WTC11 (cell line): ENCODE measurements at regions not wholly inside any gene's neighbourhood (a gene's known extent, or its start where the extent isn't known, plus 50 kb on each side); places are given as distances from the start of the nearest gene placed in this dataset.

ENCODE experiments used
- ATAC-seq: fragments of 200-7000 bp; cut with Tn5 transposase; 2 replicates; pipeline ENCODE4 v1.10.0; 2021; ENCODE audit warnings: mild to moderate bottlenecking, moderate library complexity
- CTCF ChIA-PET: fragments of 300-600 bp; sonication (Branson Sonifier 250); formaldehyde crosslinking; loops from one replicate; lab custom pipeline; 2021; ENCODE audit warnings: antibody characterized with exemption; lab: Charles Lee
- POLR2A ChIA-PET: fragments of 350-600 bp; sonication (Branson Sonifier 250); formaldehyde crosslinking; loops from one replicate; lab custom pipeline; 2021; ENCODE audit warnings: antibody characterized with exemption; lab: Charles Lee
- DNase-seq: peaks from one replicate; pipeline ENCODE4 v3.0.0; 2021; ENCODE audit warnings: low spot score
- H3K27ac Mint-ChIP-seq: 2 replicates; pipeline ENCODE4 v1.8.0; 2021; ENCODE audit warnings: mixed read lengths
- H3K27me3 Mint-ChIP-seq: 2 replicates; pipeline ENCODE4 v1.8.0; 2021; ENCODE audit warnings: low read depth, mild to moderate bottlenecking, moderate library complexity, mixed read lengths
- H3K36me3 Mint-ChIP-seq: 2 replicates; pipeline ENCODE4 v1.8.0; 2021; ENCODE audit warnings: mixed read lengths
- H3K4me1 Mint-ChIP-seq: 2 replicates; pipeline ENCODE4 v1.8.0; 2022; ENCODE audit warnings: mixed read lengths
- H3K4me3 Mint-ChIP-seq: 2 replicates; pipeline ENCODE4 v1.8.0; 2021; ENCODE audit warnings: mild to moderate bottlenecking, moderate library complexity, mixed read lengths
- H3K9me3 Mint-ChIP-seq: 2 replicates; pipeline ENCODE4 v1.8.0; 2021; ENCODE audit warnings: mixed read lengths
- CBFB ChIP-seq: sonication (generic); formaldehyde crosslinking; IDR thresholded peaks from 2 replicates; pipeline ENCODE4 v1.8.1; 2022; ENCODE audit warnings: mild to moderate bottlenecking, low read depth, missing genetic modification reagents
- FOXP1 ChIP-seq: sonication (generic); formaldehyde crosslinking; IDR thresholded peaks from 2 replicates; pipeline ENCODE4 v1.8.0; 2022; ENCODE audit warnings: missing genetic modification reagents, mild to moderate bottlenecking, moderate library complexity, borderline replicate concordance
- GRHL2 ChIP-seq: fragments of 250-450 bp; sonication (Bioruptor Pico); IDR thresholded peaks from 2 replicates; pipeline ENCODE4 v1.8.0; 2022; ENCODE audit warnings: mild to moderate bottlenecking, moderate library complexity; ENCODE audit not compliant: insufficient replicate concordance, severe bottlenecking
- NFYB ChIP-seq: sonication (generic); formaldehyde crosslinking; conservative IDR thresholded peaks from 2 replicates; pipeline ENCODE4 v1.8.0; 2022; ENCODE audit warnings: low read depth, missing genetic modification reagents
- ZNF138 ChIP-seq: sonication (generic); formaldehyde crosslinking; conservative IDR thresholded peaks from 2 replicates; pipeline ENCODE4 v1.8.1; 2022; ENCODE audit warnings: mild to moderate bottlenecking, moderate library complexity, missing genetic modification reagents
- TF ChIP-seq, protein P1 (sequence below): sonication (generic); formaldehyde crosslinking; IDR thresholded peaks from 2 replicates; pipeline ENCODE4 v1.8.1; 2023; ENCODE audit warnings: mild to moderate bottlenecking, missing genetic modification reagents, borderline replicate concordance
- TF ChIP-seq, protein P2 (sequence below): sonication (generic); formaldehyde crosslinking; IDR thresholded peaks from 2 replicates; pipeline ENCODE4 v1.8.0; 2023; ENCODE audit warnings: missing genetic modification reagents
- TF ChIP-seq, protein P3 (sequence below): sonication (generic); formaldehyde crosslinking; IDR thresholded peaks from 2 replicates; pipeline ENCODE4 v1.8.0; 2022; ENCODE audit warnings: mild to moderate bottlenecking, missing genetic modification reagents
- TF ChIP-seq, protein P4 (sequence below): sonication (generic); formaldehyde crosslinking; IDR thresholded peaks from 2 replicates; pipeline ENCODE4 v1.8.0; 2022; ENCODE audit warnings: mild to moderate bottlenecking, missing genetic modification reagents
- TF ChIP-seq, protein P5 (sequence below): sonication (generic); formaldehyde crosslinking; IDR thresholded peaks from 2 replicates; pipeline ENCODE4 v1.8.0; 2023; ENCODE audit warnings: mild to moderate bottlenecking, missing genetic modification reagents
- TF ChIP-seq, protein P6 (sequence below): fragments of 200-600 bp; IDR thresholded peaks from 2 replicates; pipeline ENCODE4 v1.8.0; 2022; ENCODE audit warnings: antibody characterized with exemption
- TF ChIP-seq, protein P7 (sequence below): fragments of 250-450 bp; sonication (Bioruptor Pico); IDR thresholded peaks from 2 replicates; pipeline ENCODE4 v1.9.0; 2021; ENCODE audit warnings: mild to moderate bottlenecking
- TF ChIP-seq, protein P8 (sequence below): sonication (generic); formaldehyde crosslinking; IDR thresholded peaks from 2 replicates; pipeline ENCODE4 v1.8.1; 2022; ENCODE audit warnings: low read depth, missing genetic modification reagents, borderline replicate concordance
- TF ChIP-seq, protein P9 (sequence below): fragments of 250-450 bp; sonication (Bioruptor Pico); IDR thresholded peaks from 2 replicates; pipeline ENCODE4 v2.1.2; 2022; ENCODE audit warnings: mild to moderate bottlenecking, moderate library complexity

DNA sequence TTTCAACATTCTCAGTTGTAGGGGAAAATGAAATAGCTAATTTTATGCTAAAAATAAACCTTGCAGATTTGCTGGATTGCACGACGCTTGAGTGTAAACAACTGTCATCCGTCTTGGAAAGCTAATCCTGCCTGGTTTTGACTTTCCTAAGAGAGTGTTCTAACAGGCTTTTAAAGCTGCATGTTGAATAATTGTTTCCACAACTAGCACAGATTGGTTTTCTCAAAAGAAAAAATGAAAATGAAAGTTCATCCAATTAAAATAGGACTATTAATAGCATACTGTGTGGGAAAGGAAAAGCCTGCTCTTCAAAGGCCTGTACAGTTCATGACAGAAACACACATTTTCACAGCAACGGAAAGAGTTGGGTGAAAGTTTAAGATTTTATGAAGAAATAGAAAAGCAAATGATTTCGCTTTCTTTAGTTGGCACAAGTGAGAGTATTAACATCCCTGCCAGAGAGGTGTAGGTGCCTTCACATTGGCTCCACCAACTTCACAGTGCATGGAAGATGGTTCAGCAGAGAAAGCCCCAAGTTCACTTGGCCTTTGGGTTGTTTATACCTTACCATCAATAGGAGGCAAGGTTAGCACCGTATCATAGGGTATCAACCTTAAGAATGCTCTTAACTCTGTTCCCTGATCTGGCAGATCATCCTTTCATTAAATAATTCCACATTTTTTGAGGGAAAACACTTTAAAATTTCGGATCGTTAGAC is 140.0 kb upstream of the GUCY1A1 start:
- ChIA-PET POLR2A (no interaction called here), CTCF (no interaction called here)
- H3K4me1 Mint-ChIP-seq, result no peaks in the 10 kb centered on the region
- ATAC-seq (no peak), DNase-seq (no peak)
- H3K4me3 Mint-ChIP-seq, result no peak overlapping the region
- H3K27ac Mint-ChIP-seq, result no peak overlapping the region
- H3K27me3 Mint-ChIP-seq, result no peaks in the 10 kb centered on the region
- H3K36me3 Mint-ChIP-seq, result no peaks in the 10 kb centered on the region
- TF ChIP-seq, protein P1, sequence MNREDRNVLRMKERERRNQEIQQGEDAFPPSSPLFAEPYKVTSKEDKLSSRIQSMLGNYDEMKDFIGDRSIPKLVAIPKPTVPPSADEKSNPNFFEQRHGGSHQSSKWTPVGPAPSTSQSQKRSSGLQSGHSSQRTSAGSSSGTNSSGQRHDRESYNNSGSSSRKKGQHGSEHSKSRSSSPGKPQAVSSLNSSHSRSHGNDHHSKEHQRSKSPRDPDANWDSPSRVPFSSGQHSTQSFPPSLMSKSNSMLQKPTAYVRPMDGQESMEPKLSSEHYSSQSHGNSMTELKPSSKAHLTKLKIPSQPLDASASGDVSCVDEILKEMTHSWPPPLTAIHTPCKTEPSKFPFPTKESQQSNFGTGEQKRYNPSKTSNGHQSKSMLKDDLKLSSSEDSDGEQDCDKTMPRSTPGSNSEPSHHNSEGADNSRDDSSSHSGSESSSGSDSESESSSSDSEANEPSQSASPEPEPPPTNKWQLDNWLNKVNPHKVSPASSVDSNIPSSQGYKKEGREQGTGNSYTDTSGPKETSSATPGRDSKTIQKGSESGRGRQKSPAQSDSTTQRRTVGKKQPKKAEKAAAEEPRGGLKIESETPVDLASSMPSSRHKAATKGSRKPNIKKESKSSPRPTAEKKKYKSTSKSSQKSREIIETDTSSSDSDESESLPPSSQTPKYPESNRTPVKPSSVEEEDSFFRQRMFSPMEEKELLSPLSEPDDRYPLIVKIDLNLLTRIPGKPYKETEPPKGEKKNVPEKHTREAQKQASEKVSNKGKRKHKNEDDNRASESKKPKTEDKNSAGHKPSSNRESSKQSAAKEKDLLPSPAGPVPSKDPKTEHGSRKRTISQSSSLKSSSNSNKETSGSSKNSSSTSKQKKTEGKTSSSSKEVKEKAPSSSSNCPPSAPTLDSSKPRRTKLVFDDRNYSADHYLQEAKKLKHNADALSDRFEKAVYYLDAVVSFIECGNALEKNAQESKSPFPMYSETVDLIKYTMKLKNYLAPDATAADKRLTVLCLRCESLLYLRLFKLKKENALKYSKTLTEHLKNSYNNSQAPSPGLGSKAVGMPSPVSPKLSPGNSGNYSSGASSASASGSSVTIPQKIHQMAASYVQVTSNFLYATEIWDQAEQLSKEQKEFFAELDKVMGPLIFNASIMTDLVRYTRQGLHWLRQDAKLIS (CRISPR knock-in tag), result no peak
- no peak for TF ChIP-seq FOXP1
- TF ChIP-seq, protein P2, sequence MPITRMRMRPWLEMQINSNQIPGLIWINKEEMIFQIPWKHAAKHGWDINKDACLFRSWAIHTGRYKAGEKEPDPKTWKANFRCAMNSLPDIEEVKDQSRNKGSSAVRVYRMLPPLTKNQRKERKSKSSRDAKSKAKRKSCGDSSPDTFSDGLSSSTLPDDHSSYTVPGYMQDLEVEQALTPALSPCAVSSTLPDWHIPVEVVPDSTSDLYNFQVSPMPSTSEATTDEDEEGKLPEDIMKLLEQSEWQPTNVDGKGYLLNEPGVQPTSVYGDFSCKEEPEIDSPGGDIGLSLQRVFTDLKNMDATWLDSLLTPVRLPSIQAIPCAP (CRISPR knock-in tag), result no peak
- no peak for TF ChIP-seq GRHL2
- no peak for TF ChIP-seq ZNF138 (CRISPR knock-in tag)
- TF ChIP-seq, protein P3, sequence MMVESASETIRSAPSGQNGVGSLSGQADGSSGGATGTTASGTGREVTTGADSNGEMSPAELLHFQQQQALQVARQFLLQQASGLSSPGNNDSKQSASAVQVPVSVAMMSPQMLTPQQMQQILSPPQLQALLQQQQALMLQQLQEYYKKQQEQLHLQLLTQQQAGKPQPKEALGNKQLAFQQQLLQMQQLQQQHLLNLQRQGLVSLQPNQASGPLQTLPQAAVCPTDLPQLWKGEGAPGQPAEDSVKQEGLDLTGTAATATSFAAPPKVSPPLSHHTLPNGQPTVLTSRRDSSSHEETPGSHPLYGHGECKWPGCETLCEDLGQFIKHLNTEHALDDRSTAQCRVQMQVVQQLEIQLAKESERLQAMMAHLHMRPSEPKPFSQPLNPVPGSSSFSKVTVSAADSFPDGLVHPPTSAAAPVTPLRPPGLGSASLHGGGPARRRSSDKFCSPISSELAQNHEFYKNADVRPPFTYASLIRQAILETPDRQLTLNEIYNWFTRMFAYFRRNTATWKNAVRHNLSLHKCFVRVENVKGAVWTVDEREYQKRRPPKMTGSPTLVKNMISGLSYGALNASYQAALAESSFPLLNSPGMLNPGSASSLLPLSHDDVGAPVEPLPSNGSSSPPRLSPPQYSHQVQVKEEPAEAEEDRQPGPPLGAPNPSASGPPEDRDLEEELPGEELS (CRISPR knock-in tag), result no peak
- H3K9me3 Mint-ChIP-seq, result peaks cover 9% of the 10 kb centered on the region

DNA sequence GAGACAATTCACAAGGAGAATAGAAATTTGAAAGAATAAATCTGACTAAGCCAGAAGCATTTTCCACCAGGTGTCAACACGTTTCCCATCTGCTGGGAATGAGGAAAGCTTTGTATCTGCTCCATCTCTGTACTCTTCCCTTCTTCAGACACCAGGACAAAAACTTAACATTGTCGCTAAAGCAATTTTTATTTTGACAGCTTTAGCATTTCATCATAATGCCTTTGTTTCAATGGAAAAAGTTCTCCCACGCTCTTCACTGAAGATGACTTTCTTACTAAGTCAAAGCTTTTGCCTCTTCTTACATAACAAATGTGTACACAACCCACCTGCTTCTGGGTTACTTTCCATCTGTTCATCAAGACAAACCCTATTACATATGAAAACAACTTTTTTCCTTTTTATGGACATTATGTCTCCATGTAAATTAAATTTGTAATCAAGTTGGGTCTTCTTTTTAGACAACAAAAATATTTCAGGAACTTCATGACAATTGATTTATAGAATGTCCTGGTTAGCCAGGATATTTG is 141.7 kb upstream of the GUCY1A1 start:
- CTCF ChIA-PET, result no interaction called here
- no peaks in the 10 kb centered on the region for H3K27me3 Mint-ChIP-seq
- POLR2A ChIA-PET, result no interaction called here
- peaks cover 21% of the 10 kb centered on the region for H3K9me3 Mint-ChIP-seq
- no peak for DNase-seq
- no peaks in the 10 kb centered on the region for H3K4me1 Mint-ChIP-seq
- no peak overlapping the region for H3K27ac Mint-ChIP-seq
- no peak overlapping the region for H3K4me3 Mint-ChIP-seq
- peaks cover 10% of the 10 kb centered on the region for H3K36me3 Mint-ChIP-seq
- ATAC-seq, result no peak
- TF ChIP-seq, protein P4, sequence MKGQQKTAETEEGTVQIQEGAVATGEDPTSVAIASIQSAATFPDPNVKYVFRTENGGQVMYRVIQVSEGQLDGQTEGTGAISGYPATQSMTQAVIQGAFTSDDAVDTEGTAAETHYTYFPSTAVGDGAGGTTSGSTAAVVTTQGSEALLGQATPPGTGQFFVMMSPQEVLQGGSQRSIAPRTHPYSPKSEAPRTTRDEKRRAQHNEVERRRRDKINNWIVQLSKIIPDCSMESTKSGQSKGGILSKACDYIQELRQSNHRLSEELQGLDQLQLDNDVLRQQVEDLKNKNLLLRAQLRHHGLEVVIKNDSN (CRISPR knock-in tag), result no peak
- TF ChIP-seq CBFB (no peak), NFYB (CRISPR knock-in tag) (no peak)
- TF ChIP-seq, protein P5, sequence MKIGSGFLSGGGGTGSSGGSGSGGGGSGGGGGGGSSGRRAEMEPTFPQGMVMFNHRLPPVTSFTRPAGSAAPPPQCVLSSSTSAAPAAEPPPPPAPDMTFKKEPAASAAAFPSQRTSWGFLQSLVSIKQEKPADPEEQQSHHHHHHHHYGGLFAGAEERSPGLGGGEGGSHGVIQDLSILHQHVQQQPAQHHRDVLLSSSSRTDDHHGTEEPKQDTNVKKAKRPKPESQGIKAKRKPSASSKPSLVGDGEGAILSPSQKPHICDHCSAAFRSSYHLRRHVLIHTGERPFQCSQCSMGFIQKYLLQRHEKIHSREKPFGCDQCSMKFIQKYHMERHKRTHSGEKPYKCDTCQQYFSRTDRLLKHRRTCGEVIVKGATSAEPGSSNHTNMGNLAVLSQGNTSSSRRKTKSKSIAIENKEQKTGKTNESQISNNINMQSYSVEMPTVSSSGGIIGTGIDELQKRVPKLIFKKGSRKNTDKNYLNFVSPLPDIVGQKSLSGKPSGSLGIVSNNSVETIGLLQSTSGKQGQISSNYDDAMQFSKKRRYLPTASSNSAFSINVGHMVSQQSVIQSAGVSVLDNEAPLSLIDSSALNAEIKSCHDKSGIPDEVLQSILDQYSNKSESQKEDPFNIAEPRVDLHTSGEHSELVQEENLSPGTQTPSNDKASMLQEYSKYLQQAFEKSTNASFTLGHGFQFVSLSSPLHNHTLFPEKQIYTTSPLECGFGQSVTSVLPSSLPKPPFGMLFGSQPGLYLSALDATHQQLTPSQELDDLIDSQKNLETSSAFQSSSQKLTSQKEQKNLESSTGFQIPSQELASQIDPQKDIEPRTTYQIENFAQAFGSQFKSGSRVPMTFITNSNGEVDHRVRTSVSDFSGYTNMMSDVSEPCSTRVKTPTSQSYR, result no peak
- TF ChIP-seq, protein P6, sequence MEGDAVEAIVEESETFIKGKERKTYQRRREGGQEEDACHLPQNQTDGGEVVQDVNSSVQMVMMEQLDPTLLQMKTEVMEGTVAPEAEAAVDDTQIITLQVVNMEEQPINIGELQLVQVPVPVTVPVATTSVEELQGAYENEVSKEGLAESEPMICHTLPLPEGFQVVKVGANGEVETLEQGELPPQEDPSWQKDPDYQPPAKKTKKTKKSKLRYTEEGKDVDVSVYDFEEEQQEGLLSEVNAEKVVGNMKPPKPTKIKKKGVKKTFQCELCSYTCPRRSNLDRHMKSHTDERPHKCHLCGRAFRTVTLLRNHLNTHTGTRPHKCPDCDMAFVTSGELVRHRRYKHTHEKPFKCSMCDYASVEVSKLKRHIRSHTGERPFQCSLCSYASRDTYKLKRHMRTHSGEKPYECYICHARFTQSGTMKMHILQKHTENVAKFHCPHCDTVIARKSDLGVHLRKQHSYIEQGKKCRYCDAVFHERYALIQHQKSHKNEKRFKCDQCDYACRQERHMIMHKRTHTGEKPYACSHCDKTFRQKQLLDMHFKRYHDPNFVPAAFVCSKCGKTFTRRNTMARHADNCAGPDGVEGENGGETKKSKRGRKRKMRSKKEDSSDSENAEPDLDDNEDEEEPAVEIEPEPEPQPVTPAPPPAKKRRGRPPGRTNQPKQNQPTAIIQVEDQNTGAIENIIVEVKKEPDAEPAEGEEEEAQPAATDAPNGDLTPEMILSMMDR, result no peak
- TF ChIP-seq, protein P7, sequence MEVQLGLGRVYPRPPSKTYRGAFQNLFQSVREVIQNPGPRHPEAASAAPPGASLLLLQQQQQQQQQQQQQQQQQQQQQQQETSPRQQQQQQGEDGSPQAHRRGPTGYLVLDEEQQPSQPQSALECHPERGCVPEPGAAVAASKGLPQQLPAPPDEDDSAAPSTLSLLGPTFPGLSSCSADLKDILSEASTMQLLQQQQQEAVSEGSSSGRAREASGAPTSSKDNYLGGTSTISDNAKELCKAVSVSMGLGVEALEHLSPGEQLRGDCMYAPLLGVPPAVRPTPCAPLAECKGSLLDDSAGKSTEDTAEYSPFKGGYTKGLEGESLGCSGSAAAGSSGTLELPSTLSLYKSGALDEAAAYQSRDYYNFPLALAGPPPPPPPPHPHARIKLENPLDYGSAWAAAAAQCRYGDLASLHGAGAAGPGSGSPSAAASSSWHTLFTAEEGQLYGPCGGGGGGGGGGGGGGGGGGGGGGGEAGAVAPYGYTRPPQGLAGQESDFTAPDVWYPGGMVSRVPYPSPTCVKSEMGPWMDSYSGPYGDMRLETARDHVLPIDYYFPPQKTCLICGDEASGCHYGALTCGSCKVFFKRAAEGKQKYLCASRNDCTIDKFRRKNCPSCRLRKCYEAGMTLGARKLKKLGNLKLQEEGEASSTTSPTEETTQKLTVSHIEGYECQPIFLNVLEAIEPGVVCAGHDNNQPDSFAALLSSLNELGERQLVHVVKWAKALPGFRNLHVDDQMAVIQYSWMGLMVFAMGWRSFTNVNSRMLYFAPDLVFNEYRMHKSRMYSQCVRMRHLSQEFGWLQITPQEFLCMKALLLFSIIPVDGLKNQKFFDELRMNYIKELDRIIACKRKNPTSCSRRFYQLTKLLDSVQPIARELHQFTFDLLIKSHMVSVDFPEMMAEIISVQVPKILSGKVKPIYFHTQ (CRISPR knock-in tag), result no peak
- TF ChIP-seq, protein P8, sequence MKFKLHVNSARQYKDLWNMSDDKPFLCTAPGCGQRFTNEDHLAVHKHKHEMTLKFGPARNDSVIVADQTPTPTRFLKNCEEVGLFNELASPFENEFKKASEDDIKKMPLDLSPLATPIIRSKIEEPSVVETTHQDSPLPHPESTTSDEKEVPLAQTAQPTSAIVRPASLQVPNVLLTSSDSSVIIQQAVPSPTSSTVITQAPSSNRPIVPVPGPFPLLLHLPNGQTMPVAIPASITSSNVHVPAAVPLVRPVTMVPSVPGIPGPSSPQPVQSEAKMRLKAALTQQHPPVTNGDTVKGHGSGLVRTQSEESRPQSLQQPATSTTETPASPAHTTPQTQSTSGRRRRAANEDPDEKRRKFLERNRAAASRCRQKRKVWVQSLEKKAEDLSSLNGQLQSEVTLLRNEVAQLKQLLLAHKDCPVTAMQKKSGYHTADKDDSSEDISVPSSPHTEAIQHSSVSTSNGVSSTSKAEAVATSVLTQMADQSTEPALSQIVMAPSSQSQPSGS (CRISPR knock-in tag), result no peak
- TF ChIP-seq, protein P9, sequence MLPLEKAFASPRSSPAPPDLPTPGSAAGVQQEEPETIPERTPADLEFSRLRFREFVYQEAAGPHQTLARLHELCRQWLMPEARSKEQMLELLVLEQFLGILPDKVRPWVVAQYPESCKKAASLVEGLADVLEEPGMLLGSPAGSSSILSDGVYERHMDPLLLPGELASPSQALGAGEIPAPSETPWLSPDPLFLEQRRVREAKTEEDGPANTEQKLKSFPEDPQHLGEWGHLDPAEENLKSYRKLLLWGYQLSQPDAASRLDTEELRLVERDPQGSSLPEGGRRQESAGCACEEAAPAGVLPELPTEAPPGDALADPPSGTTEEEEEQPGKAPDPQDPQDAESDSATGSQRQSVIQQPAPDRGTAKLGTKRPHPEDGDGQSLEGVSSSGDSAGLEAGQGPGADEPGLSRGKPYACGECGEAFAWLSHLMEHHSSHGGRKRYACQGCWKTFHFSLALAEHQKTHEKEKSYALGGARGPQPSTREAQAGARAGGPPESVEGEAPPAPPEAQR (CRISPR knock-in tag), result no peak
